HG03558 (cell line): ENCODE measurements at regions not wholly inside any gene's neighbourhood (a gene's known extent, or its start where the extent isn't known, plus 50 kb on each side); places are given as distances from the start of the nearest gene placed in this dataset.
"Not testable (repeated sequence)": the region's sequence is repeated elsewhere in the genome, so short reads cannot be mapped to it uniquely, and the experiment has no call there.

Source experiments
- ATAC-seq: cut with Tn5 transposase; IDR thresholded peaks from one replicate; pipeline ENCODE4 v1.9.1; 2021; ENCODE audit warnings: moderate number of reproducible peaks; ENCODE audit not compliant: unreplicated experiment; ENCODE audit errors: extremely low read depth

- ATAC-seq, result not testable (repeated sequence)
Observed at GRCh38 chr6:127406722-127407121, 52.5 kb downstream of the KIAA0408 start.

GRCh38 chr6:127406122-127406521 lies 53.1 kb downstream of the KIAA0408 start:
- ATAC-seq, result no peak

GRCh38 chr6:127404594-127405178 lies 54.5 kb downstream of the KIAA0408 start:
- ATAC-seq, result no peak

DNA sequence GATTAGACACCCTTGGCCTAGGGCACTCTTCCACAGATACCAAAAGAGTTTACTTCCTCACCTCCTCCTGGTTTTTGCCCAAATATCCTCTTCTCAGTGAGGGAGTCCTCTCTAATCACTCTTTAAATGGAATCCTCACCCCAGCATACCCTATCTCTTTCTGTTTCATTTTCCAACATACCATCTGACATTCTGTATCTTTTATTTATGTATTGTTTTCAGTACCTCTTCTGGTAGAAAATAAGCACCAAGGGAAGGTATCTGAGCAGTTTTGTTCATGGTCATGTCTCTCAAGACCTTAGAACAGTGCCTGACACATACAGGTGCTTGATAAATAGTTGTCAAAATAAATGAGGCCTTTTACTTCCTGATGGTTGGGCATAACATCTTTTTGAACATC lies 55.1 kb downstream of the KIAA0408 start:
- peak; percentile 67 for ATAC-seq

GRCh38 chr6:127403636-127404035 lies 55.6 kb downstream of the KIAA0408 start:
- ATAC-seq, result peak; percentile 54

- no peak for ATAC-seq
Observed at GRCh38 chr6:127402890-127403617, 56.1 kb downstream of the KIAA0408 start.

DNA sequence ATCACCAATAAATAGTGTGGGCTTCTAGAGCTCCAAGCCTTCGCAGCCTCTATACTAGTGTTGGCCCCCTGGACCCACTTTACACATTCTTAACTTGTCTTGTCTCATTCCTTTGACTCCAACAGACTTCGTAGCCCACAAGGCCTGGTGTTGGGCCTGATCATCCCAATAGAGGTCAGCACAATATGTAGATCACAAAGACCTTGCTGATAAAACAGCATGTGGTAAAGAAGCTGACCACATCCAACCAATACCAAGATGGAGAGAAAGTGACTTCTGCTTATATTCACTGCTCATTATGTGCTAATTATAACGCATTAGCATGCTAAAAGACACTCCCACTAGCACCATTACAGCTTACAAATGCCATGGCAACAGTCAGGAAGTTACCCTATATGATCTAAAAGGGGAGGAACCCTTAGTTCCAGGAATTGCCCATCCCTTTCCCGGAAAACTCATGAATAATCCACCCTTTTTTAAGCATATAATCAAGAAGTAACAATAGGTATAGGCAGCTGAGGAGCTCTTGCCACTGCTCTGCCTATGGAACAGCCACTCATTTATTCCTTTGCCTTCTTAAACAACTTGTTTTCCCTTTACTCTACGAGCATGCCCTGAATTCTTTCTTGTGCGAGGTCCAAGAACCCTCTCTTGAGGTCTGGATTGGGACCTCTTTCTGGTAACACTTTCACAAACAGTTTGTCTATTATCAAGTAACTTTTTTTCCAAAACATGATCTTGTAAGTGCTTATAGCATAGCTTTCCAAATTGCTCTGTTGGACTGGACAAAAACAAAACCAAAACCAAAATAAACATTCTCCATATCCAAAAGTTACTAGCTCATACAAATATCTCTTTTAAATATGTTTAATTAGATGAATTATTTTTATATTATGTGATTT lies 54.6 kb upstream of the ECHDC1 start:
- no peak for ATAC-seq

GRCh38 chr6:127397171-127397597 lies 53.8 kb upstream of the ECHDC1 start:
- not testable (repeated sequence) for ATAC-seq
